Colonic mucosa (tissue), 4 donors: ENCODE measurements at regions not wholly inside any gene's neighbourhood (a gene's known extent, or its start where the extent isn't known, plus 50 kb on each side); places are given as distances from the start of the nearest gene placed in this dataset.

Source experiments
- DNase-seq: peaks from one replicate; pipeline ENCODE4 v3.0.0-alpha.2; 2020
- H3K27ac ChIP-seq: fragments of 200-600 bp; one replicate; pipeline ENCODE4 v1.8.0; 2021
- H3K27me3 ChIP-seq: fragments of 200-600 bp; one replicate; pipeline ENCODE4 v1.8.0; 2021
- H3K36me3 ChIP-seq: fragments of 200-600 bp; one replicate; pipeline ENCODE4 v1.8.0; 2021
- H3K4me1 ChIP-seq: fragments of 200-600 bp; one replicate; pipeline ENCODE4 v1.8.0; 2021; ENCODE audit warnings: mild to moderate bottlenecking
- H3K4me3 ChIP-seq: fragments of 200-600 bp; one replicate; pipeline ENCODE4 v1.8.0; 2021
- H3K9ac ChIP-seq, 2 donors: one replicate each; pipeline ENCODE4 v1.7.0; 2013; ENCODE audit warnings: control low read depth in 2 of 2, low read depth in 2 of 2, low read length in 2 of 2
- H3K9me3 ChIP-seq: fragments of 200-600 bp; one replicate; pipeline ENCODE4 v1.8.0; 2021
- intact Hi-C: fragments of 100-400 bp; cut with DNase I; formaldehyde crosslinking; loops from one replicate; pipeline ENCODE4 v1.14.1; 2022
- TF ChIP-seq, protein P1 (sequence below): fragments of 200-600 bp; IDR thresholded peaks from one replicate; pipeline ENCODE4 v1.8.0; 2022; ENCODE audit warnings: antibody characterized with exemption, mild to moderate bottlenecking
- donor health status: healthy.
- donor health status: DM: no; HTN: no; CAD: no.
- donor health status: DM: no; HTN: no; CAD: no.

DNA sequence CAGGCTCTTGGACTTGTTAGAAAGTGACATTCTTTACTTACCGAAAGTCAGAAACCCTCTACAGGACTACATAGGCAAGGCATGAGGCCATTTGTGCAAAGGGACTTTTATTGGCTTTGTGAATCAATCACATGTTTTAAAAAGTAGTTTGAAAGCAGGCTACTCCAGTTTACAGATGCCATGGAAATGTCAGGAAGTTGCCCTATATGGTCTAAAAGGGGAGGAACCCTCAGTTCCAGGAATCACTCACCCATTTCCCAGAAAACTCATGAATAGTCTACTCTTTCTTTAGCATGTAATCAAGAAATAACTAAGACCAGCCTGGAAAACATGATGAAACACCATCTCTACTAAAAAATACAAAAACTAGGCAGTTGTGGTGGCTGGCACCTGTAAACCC lies 51.0 kb upstream of the MKRN3 start:
- H3K36me3 ChIP-seq: no peaks in the 10 kb centered on the region
- no peaks in the 10 kb centered on the region for H3K9me3 ChIP-seq
- H3K9ac ChIP-seq: no peak overlapping the region
- H3K4me3 ChIP-seq: no peak overlapping the region
- H3K27me3 ChIP-seq: no peaks in the 10 kb centered on the region
- no peak for DNase-seq
- no peaks in the 10 kb centered on the region for H3K4me1 ChIP-seq
- intact Hi-C loops: no loop called here
- H3K27ac ChIP-seq: no peak overlapping the region
- TF ChIP-seq, protein P1, sequence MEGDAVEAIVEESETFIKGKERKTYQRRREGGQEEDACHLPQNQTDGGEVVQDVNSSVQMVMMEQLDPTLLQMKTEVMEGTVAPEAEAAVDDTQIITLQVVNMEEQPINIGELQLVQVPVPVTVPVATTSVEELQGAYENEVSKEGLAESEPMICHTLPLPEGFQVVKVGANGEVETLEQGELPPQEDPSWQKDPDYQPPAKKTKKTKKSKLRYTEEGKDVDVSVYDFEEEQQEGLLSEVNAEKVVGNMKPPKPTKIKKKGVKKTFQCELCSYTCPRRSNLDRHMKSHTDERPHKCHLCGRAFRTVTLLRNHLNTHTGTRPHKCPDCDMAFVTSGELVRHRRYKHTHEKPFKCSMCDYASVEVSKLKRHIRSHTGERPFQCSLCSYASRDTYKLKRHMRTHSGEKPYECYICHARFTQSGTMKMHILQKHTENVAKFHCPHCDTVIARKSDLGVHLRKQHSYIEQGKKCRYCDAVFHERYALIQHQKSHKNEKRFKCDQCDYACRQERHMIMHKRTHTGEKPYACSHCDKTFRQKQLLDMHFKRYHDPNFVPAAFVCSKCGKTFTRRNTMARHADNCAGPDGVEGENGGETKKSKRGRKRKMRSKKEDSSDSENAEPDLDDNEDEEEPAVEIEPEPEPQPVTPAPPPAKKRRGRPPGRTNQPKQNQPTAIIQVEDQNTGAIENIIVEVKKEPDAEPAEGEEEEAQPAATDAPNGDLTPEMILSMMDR: no peak

DNA sequence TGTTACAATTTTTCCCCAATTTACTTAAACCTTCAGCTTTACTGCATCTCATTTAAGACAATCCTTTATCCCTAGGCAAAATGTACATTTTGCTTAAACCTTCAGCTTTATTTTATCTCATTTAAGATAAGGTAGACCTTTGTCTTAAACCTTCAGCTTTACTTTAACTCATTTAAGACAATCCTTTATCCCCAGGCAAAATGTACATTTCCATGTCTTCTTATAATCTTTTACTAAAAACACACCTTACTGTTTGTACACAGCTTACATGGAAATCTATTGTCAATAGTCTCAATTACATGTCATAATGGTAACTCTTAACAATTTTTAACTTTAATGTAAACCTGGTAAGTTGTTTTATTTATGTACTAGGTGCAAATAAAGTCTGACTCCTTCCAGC lies 58.7 kb upstream of the MKRN3 start:
- Histone ChIP-seq H3K9ac (no peak overlapping the region), H3K9me3 (no peaks in the 10 kb centered on the region), H3K4me3 (no peak overlapping the region), H3K36me3 (no peaks in the 10 kb centered on the region), H3K27me3 (no peaks in the 10 kb centered on the region), H3K4me1 (no peaks in the 10 kb centered on the region), H3K27ac (no peak overlapping the region)
- intact Hi-C loops: no loop called here
- TF ChIP-seq, protein P1: no peak
- DNase-seq: no peak

DNA sequence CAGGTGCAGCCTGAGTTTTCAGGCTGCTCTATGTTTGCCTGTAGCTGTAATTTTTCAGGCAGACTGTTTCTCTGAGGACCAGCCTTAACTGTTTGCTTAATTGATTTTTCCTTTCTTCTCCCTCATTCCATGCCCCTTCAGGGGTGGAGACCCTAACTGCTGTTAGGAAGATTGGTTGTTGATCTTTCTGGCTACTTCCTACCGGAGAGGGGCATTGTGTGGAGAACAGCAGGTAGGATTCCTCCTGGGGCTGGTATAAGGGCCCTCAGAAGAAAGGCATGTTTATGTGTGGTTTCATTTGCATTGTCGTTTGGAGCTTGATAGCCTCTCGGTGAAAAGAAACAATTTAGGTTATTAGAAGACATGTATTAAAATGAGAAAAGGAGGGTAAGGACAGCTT lies 56.9 kb upstream of the GOLGA6L2 start:
- Histone ChIP-seq H3K9me3 (no peaks in the 10 kb centered on the region), H3K27me3 (no peaks in the 10 kb centered on the region), H3K9ac (no peak overlapping the region), H3K4me3 (no peak overlapping the region), H3K36me3 (no peaks in the 10 kb centered on the region), H3K27ac (no peak overlapping the region), H3K4me1 (no peaks in the 10 kb centered on the region)
- no peak for DNase-seq
- TF ChIP-seq, protein P1: no peak
- intact Hi-C loops: no loop called here

DNA sequence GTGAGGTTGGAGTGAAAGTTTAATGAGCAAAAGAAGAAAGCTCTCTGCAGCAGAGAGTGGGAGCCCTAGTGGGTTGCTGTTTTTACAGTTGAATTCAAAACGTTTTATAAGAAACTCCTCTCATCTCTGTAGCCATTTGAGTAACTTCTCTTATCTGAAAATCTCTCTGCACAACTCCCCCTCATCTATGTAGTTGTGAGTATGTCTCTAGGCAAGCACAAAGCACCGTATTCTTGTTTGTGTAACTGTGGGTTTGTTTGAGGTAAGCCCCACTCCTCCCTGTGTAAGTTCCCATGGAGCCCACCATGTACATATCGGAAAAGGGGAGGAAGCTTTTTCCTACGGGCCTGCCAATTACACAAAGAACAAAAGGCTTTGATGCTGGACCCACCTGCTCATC lies 56.5 kb upstream of the GOLGA6L2 start:
- no peak overlapping the region for H3K27ac ChIP-seq
- no peaks in the 10 kb centered on the region for H3K9me3 ChIP-seq
- no peaks in the 10 kb centered on the region for H3K27me3 ChIP-seq
- no peak overlapping the region for H3K9ac ChIP-seq
- H3K4me3 ChIP-seq: no peak overlapping the region
- intact Hi-C loops: no loop called here
- H3K36me3 ChIP-seq: no peaks in the 10 kb centered on the region
- DNase-seq: no peak
- no peaks in the 10 kb centered on the region for H3K4me1 ChIP-seq
- TF ChIP-seq, protein P1: no peak

DNA sequence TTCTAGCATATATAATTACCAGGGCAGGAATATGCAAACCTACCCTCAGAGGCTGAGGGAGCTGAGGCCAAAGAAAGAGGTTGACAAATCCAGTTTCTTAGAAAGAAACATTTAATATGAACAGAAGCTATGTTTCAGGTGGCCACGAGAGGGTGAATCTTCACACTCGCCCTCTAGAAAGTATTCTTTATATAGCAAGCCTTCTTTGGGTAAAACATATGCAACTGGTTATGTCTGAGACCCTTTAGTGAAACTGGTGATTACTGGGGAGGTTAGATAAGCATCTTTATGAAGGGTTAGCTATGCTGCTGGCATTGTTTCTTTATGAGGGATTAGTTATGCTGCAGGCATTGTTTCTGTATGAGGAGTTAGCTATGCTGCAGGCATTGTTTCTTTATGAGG lies 50.7 kb upstream of the GOLGA6L2 start:
- Histone ChIP-seq H3K27ac (no peak overlapping the region), H3K4me1 (no peaks in the 10 kb centered on the region), H3K36me3 (no peaks in the 10 kb centered on the region), H3K27me3 (no peaks in the 10 kb centered on the region), H3K9me3 (no peaks in the 10 kb centered on the region), H3K9ac (no peak overlapping the region), H3K4me3 (no peak overlapping the region)
- DNase-seq: no peak
- intact Hi-C loops: no loop called here
- TF ChIP-seq, protein P1: peak; percentile 26
